Spleen (tissue), 7 donors: ENCODE measurements at regions not wholly inside any gene's neighbourhood (a gene's known extent, or its start where the extent isn't known, plus 50 kb on each side); places are given as distances from the start of the nearest gene placed in this dataset.

Experiments used
- POLR2AphosphoS5 ChIP-seq, 3 donors: sonication (generic); formaldehyde crosslinking; IDR thresholded peaks; one replicate each; pipeline ENCODE4 v1.5.1; 2017; ENCODE audit warnings: antibody characterized with exemption in 3 of 3
- TF ChIP-seq, protein P1 (sequence below), 11 experiments: fragments of 200-600 bp in 7 of 11; fragments of 450-650 bp in 4 of 11; sonication (generic) in 4 of 11; IDR thresholded peaks in 8 of 11; conservative IDR thresholded peaks in 3 of 11; 1 replicate in 7 of 11; 2 replicates in 4 of 11; pipeline versions ENCODE4 v1.4.0 to v1.8.0; 2016 to 2021; ENCODE audit warnings: antibody characterized with exemption in 11 of 11, inconsistent platforms in 4 of 11, mild to moderate bottlenecking in 1 of 11
- donor health status: DM: no; HTN: no; CAD: no; lungs with moderate emphysema.
- donor health status: DM: no; HTN: no; CAD: no.
- donor health status: DM: no; HTN: no; CAD: no.

DNA sequence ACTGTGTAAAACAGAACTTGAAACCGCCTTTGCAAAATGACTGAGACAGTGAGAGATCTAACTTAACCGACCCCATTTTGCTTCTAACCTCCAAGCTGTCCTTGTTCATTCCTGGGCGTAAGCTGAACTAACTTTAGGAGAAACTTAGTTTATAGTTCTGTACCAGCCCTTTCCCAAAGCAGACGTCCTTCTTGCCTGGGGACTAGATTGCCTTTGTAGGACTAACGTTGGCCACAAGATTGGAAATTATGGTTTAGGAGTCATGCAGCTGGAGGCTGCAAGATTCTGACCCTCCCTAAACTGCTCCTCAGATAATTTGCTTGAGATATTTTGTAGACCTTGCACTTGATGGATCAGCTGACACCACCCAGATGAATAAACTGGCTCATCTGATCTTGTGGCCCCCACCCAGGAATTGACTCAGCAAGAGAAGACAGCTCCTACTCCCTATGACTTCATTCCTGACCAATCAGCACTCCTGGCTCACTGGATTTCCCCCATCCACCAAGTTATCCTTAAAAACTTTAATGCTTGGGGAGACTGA, 219.9 kb upstream of the PROK2 start:
- TF ChIP-seq POLR2AphosphoS5 (IDR thresholded peaks at IDR 0.05) = no peak
- TF ChIP-seq, protein P1, sequence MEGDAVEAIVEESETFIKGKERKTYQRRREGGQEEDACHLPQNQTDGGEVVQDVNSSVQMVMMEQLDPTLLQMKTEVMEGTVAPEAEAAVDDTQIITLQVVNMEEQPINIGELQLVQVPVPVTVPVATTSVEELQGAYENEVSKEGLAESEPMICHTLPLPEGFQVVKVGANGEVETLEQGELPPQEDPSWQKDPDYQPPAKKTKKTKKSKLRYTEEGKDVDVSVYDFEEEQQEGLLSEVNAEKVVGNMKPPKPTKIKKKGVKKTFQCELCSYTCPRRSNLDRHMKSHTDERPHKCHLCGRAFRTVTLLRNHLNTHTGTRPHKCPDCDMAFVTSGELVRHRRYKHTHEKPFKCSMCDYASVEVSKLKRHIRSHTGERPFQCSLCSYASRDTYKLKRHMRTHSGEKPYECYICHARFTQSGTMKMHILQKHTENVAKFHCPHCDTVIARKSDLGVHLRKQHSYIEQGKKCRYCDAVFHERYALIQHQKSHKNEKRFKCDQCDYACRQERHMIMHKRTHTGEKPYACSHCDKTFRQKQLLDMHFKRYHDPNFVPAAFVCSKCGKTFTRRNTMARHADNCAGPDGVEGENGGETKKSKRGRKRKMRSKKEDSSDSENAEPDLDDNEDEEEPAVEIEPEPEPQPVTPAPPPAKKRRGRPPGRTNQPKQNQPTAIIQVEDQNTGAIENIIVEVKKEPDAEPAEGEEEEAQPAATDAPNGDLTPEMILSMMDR (IDR thresholded peaks at IDR 0.05 in 8 of 11, conservative IDR thresholded peaks at IDR 0.05 in 3 of 11) = no peak
